Spleen (tissue), 7 donors: ENCODE measurements at regions not wholly inside any gene's neighbourhood (a gene's known extent, or its start where the extent isn't known, plus 50 kb on each side); places are given as distances from the start of the nearest gene placed in this dataset.

ENCODE experiments used
- CTCF ChIP-seq, 11 experiments: fragments of 200-600 bp in 7 of 11; fragments of 450-650 bp in 4 of 11; sonication (generic) in 4 of 11; IDR thresholded peaks in 8 of 11; conservative IDR thresholded peaks in 3 of 11; 1 replicate in 7 of 11; 2 replicates in 4 of 11; pipeline versions ENCODE4 v1.4.0 to v1.8.0; 2016 to 2021; ENCODE audit warnings: antibody characterized with exemption in 11 of 11, inconsistent platforms in 4 of 11, mild to moderate bottlenecking in 1 of 11
- POLR2A ChIP-seq, 3 donors: fragments of 450-650 bp; IDR thresholded peaks; one replicate each; pipeline ENCODE4 v1.5.1; 2017; ENCODE audit warnings: antibody characterized with exemption in 3 of 3, mild to moderate bottlenecking in 1 of 3
- POLR2AphosphoS5 ChIP-seq, 3 donors: sonication (generic); formaldehyde crosslinking; IDR thresholded peaks; one replicate each; pipeline ENCODE4 v1.5.1; 2017; ENCODE audit warnings: antibody characterized with exemption in 3 of 3
- donor health status: DM: no; HTN: no; CAD: no; lungs with moderate emphysema.
- donor health status: DM: no; HTN: no; CAD: no.
- donor health status: DM: no; HTN: no; CAD: no.

GRCh38 chr3:181628384-181628783, 83.3 kb upstream of the SOX2 start:
- no peak for TF ChIP-seq CTCF (IDR thresholded peaks at IDR 0.05 in 8 of 11, conservative IDR thresholded peaks at IDR 0.05 in 3 of 11)
- no peak for TF ChIP-seq POLR2AphosphoS5 (IDR thresholded peaks at IDR 0.05)
- TF ChIP-seq POLR2A (IDR thresholded peaks at IDR 0.05), result no peak
